BE2C (cell line): ENCODE measurements at regions not wholly inside any gene's neighbourhood (a gene's known extent, or its start where the extent isn't known, plus 50 kb on each side); places are given as distances from the start of the nearest gene placed in this dataset.

Source experiments
- DNase-seq: peaks from one replicate; pipeline ENCODE4 v3.0.0-alpha.2; 2020
- H3K27me3 ChIP-seq: fragments of 250-450 bp; sonication (Bioruptor Pico); 2 replicates; pipeline ENCODE4 v1.5.1; 2020; ENCODE audit warnings: mild to moderate bottlenecking
- H3K36me3 ChIP-seq: fragments of 250-450 bp; sonication (Bioruptor Pico); 2 replicates; pipeline ENCODE4 v1.5.1; 2020; ENCODE audit warnings: mild to moderate bottlenecking
- H3K4me1 ChIP-seq: fragments of 250-450 bp; sonication (Bioruptor Pico); 2 replicates; pipeline ENCODE4 v1.5.1; 2020
- H3K4me3 ChIP-seq: 2 replicates; pipeline ENCODE4 v1.5.1; 2011; ENCODE audit warnings: low read depth, low read length
- H3K9me3 ChIP-seq: fragments of 250-450 bp; sonication (Bioruptor Pico); 2 replicates; pipeline ENCODE4 v1.5.1; 2020
- CTCF ChIP-seq: IDR thresholded peaks from 2 replicates; pipeline ENCODE4 v1.5.1; 2012; ENCODE audit warnings: mild to moderate bottlenecking, low read depth, low read length

GRCh38 chr20:51327251-51327841, 215.2 kb downstream of the NFATC2 start:
- Histone ChIP-seq H3K36me3 (no peaks in the 10 kb centered on the region), H3K4me1 (no peaks in the 10 kb centered on the region), H3K27me3 (no peaks in the 10 kb centered on the region), H3K9me3 (no peaks in the 10 kb centered on the region), H3K4me3 (no peak overlapping the region)
- no peak for TF ChIP-seq CTCF
- DNase-seq, result no peak

GRCh38 chr20:51326201-51326819, 216.2 kb downstream of the NFATC2 start:
- H3K9me3 ChIP-seq, result no peaks in the 10 kb centered on the region
- no peak overlapping the region for H3K4me3 ChIP-seq
- no peaks in the 10 kb centered on the region for H3K27me3 ChIP-seq
- no peaks in the 10 kb centered on the region for H3K4me1 ChIP-seq
- H3K36me3 ChIP-seq, result no peaks in the 10 kb centered on the region
- peak; percentile 46 for DNase-seq
- peak; percentile 75 for TF ChIP-seq CTCF

GRCh38 chr20:51322164-51322707, 220.3 kb downstream of the NFATC2 start:
- TF ChIP-seq CTCF, result no peak
- Histone ChIP-seq H3K4me1 (no peaks in the 10 kb centered on the region; the same call in 1 of the 2 replicates), H3K4me3 (no peak overlapping the region), H3K36me3 (no peaks in the 10 kb centered on the region), H3K9me3 (no peaks in the 10 kb centered on the region), H3K27me3 (no peaks in the 10 kb centered on the region)
- no peak for DNase-seq

- DNase-seq, result no peak
- H3K4me3 ChIP-seq, result no peak overlapping the region
- no peak for TF ChIP-seq CTCF
- no peaks in the 10 kb centered on the region for H3K9me3 ChIP-seq
- H3K27me3 ChIP-seq, result no peaks in the 10 kb centered on the region
- no peaks in the 10 kb centered on the region; the same call in 1 of the 2 replicates for H3K4me1 ChIP-seq
- H3K36me3 ChIP-seq, result no peaks in the 10 kb centered on the region
Observed at GRCh38 chr20:51321343-51322163, 221.0 kb downstream of the NFATC2 start.

- no peaks in the 10 kb centered on the region; the same call in 1 of the 2 replicates for H3K9me3 ChIP-seq
- TF ChIP-seq CTCF, result no peak
- H3K4me1 ChIP-seq, result no peaks in the 10 kb centered on the region; the same call in 1 of the 2 replicates
- H3K4me3 ChIP-seq, result no peak overlapping the region
- no peaks in the 10 kb centered on the region for H3K27me3 ChIP-seq
- DNase-seq, result no peak
- no peaks in the 10 kb centered on the region for H3K36me3 ChIP-seq
Observed at GRCh38 chr20:51319522-51319921, 223.0 kb downstream of the NFATC2 start.
